IPS DF 4.7 (cell line): ENCODE measurements at regions not wholly inside any gene's neighbourhood (a gene's known extent, or its start where the extent isn't known, plus 50 kb on each side); places are given as distances from the start of the nearest gene placed in this dataset.
"Not testable (repeated sequence)": the region's sequence is repeated elsewhere in the genome, so short reads cannot be mapped to it uniquely, and the experiment has no call there.

Experiments
- DNase-seq: peaks from one replicate; pipeline ENCODE4 v3.0.0-alpha.2; 2013; ENCODE audit warnings: low spot score; ENCODE audit errors: extremely low read depth

GRCh38 chr1:173341971-173342370 is 134.8 kb upstream of the TNFSF4 start:
- no peak for DNase-seq

- DNase-seq: no peak
Measured at GRCh38 chr1:173342736-173343135, 134.4 kb upstream of the PRDX6 start.

DNA sequence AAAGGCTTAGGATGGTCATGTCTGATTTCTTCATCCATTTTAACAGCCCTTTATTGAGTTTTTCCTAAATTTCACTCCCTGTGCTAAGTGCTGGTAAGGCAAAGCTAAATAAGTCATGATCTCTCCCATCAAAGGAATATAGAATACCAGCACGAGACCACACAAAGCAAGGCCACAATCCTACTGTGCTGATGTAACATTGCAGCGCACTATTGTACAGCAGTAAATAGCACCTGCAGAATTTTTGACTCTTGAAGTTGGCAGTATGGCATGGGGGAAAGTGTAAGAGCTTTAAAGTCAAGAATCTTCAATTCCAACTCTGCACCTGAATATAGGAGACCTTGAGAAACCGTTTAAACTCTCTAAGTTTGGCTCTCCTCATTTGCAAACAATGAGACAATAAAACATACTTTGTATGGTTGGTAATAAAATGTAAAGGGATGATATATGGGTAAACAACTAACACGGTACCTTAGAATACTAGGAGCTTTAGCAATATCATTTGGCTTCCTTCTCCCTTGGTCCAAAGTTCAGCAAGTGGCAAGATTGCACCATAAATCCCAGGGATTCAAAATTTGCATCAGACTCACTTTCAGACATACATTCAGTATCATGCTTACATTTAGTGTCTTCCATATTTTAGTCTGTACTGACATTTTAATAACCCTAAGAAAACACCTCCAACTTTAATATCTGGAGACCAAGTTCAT is 132.9 kb upstream of the PRDX6 start:
- DNase-seq: no peak

DNA sequence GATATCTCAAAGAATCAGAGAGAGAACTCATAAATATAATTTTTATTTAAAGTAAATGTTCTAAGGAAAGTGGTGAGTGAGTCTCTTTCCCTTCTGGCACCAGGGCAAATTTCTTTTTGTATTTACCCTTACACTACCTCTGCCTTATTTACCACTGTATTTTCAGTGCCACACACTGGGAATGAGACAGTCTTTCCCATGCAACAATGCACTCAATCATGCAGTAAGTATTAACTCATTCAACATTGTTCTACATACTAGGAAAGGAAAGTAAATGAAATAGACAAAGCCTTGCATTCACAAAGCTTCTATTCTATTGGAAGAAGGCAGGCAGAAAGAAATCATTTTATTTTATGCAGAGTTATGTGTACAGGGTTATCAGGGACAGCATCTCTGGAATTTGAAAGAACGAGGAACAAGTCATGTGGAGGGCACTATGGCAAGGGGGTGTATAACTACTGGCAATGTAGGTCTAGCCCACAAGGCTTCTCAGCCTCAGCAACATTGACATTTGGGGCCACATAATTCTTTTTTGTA is 129.8 kb upstream of the PRDX6 start:
- no peak for DNase-seq

DNA sequence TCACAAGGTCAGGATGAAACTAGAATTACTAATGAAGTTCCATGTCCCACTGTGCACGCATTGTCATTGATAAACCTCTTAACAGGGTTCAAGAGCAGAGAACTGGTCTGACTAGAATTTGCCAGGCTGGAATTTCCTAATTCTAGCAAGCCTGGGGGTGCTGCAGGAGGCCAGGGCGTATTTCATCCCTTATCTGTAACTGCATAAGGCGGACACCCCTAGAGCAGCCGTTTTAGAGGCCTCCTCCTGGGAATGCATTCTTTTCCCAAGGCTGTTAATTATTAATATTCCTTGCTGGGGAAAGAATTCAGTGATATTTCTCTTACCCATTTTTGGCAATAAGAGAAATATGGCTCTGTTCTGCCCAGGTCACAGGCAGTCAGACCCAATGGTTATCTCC is 124.5 kb upstream of the PRDX6 start:
- not testable (repeated sequence) for DNase-seq

DNA sequence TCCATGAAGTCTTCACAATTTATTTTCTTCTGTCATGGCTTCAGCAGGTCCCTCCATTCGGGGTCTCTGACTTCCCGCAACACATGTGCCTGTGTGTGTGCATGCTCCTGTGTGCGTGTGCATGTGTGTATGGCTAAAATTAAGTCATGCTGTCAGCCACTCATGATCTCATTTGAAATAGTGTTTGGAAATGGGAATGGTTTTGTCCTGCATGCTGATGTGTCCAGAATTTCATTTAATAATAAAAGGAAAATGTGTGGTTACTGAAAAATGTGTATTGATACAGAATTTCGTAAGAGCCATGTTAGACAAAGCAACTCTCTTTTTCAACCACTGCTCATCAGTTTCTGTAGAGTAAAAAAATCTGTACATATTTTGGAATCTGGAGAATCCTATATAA is 123.8 kb upstream of the PRDX6 start:
- DNase-seq: no peak

GRCh38 chr1:173354937-173355280 is 122.2 kb upstream of the PRDX6 start:
- DNase-seq: no peak

GRCh38 chr1:173355281-173356031 is 121.7 kb upstream of the PRDX6 start:
- DNase-seq: no peak

GRCh38 chr1:173356191-173356762 is 120.9 kb upstream of the PRDX6 start:
- DNase-seq: no peak

DNA sequence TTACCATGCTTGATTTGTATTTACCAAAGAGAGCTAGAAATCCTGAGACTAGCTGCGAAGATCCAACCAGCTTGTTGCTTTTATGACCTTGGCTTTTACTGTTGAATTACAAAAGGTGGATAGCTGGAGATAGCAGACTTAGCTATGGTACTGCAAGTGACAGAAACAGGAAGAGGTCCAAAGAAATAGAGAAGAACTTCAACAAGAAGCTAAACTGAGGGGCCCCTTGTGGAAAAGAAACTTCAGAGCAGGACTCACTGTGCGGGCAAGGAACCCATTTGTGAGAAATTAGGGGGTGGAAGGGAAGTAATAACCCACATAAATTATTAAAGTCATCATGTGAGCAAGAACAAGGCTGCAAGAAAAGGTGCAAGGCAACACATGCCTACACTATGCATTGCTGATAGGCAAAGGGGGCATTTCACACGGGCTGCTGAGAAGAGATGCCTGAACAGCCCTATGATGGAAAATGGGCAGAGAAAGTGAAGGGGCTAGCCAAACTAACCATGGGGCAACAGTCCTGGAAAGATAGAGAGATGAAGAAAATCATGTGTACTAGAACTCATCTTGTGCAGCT is 116.6 kb upstream of the PRDX6 start:
- no peak for DNase-seq

DNA sequence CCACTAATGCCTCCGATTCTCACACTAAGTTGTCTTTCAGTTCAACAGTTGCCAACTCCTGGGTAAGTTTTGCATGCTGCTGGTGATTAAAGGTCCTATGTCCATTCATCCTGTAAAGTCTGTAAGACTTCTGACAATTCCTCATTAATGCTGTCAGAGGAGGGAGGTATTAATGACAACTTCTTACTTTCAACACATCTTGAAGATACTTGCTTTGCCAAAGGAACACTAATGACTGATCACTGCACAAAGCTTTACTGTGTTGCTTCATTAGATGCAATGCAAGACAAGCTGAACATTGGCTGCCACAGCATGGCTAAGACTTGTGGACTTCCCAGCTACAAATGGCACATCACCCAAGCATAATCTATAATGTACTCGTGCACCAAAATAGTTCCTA is 114.6 kb upstream of the PRDX6 start:
- DNase-seq: no peak

DNA sequence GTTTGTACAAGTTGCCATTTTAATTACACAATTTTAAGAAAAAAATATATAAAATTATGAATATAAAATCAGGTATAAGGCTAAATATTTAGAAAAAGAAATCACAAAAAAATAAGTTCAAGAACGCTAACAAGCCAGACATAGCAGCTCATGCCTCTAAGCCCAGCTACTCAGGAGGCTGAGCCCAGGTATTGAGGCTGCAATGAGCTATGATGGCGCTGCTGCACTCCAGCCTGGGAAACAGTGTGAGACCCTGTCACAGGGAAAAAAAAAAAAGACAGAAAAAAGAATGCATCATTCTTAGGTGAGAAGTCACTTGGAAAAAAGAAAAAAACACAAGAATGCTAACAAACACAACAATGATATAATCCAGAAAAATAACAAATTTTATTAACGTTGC is 112.3 kb upstream of the PRDX6 start:
- no peak for DNase-seq

- DNase-seq: no peak
Measured at GRCh38 chr1:173365341-173365740, 111.8 kb upstream of the PRDX6 start.

- DNase-seq: no peak
Measured at GRCh38 chr1:173367136-173367535, 110.0 kb upstream of the PRDX6 start.

DNA sequence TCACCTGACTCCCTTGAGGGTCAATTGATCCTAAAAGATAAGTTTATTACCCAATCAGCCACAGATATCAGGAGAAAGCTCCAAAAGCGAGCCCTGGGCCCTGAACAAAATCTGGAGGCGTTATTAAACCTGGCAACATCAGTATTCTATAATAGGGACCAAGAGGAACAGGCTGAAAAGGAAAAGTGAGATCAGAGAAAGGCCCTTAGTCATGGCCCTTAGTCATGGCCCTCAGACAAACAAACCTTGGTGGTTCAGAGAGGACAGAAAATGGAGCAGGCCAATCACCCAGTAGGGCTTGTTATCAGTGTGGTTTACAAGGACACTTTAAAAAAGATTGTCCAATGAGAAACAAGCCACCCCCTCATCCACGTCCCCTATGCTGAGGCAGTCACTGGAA is 106.5 kb upstream of the PRDX6 start:
- DNase-seq: not testable (repeated sequence)

GRCh38 chr1:173376065-173376464 is 101.1 kb upstream of the PRDX6 start:
- DNase-seq: not testable (repeated sequence)

DNA sequence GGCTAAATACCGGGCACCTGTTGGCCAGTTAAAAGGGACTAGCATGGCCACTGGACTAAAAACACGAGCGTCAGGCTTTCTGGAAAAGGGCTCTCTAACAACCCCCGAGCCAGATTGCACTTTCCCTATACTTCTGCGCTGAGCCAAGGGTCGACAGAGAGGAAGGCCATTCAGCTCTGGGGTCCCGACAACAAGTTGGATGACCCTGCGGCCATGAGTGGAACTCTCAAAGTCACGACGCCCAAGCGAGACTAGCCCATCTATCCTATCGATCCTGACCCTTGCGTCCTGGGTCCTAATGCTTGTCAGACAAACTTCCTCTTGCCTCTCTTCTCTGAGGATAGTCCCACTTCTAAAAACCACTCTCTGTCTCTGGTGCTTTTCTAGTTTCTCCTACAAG is 99.9 kb upstream of the PRDX6 start:
- no peak for DNase-seq

DNA sequence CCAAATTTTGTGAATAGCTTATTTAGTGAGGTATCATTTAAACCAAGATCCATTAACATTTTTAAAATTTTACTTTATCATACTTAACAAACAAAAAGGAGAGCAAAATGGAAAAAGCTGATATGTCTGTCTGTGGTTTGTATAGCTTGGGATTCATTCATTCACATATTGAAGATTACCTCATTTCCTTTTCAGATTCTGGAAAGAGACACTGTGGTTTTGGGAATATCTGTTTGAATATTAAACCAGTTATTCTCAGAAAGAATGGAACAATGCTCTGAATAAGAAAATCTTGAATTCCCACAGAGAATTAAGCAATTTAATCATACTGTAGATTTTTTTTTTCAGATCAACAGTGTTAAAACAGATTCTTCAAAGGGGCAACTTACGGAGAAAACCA is 93.8 kb upstream of the PRDX6 start:
- DNase-seq: no peak

DNA sequence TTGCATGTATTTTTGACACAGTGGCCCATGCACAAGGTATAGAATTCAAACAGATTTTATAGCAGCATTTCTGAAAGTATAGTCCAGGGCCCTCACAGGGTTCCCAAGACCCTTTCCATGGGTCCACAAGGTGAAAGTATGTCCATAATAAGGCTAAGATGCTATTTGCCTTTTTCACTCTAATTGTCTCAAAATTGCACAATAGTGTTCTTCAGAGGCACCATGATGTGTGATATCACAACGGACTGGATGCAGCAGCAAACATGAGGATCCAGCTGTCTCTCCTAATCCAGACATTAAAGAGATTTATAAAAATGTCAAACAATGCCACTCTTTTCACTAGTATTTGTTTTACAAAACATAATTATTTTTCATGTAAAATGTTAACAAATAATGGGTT is 88.8 kb upstream of the PRDX6 start:
- no peak for DNase-seq

- no peak for DNase-seq
Measured at GRCh38 chr1:173392895-173393658, 84.1 kb upstream of the PRDX6 start.

DNA sequence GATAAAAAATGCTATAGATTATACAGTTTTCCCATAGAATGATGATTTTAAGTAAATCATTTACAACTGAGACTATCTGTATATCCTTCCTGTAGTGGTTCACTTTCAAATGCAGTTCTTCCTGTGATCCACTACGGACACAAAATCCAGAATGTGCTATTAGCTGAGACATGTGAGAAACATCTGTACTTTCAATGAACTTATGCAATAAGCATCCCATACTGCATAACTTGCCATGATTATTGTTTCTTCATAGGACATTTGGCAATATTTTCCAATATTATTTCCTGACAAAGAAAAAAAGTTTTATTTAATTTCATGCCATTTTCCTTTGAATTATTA is 83.5 kb upstream of the PRDX6 start:
- DNase-seq: no peak

- not testable (repeated sequence) for DNase-seq
Measured at GRCh38 chr1:173394813-173395212, 82.3 kb upstream of the PRDX6 start.
